HG02642 (cell line): ENCODE measurements at regions not wholly inside any gene's neighbourhood (a gene's known extent, or its start where the extent isn't known, plus 50 kb on each side); places are given as distances from the start of the nearest gene placed in this dataset.
A peak's percentile ranks its signal among the peaks of the same experiment; 100 is the strongest.
"Not testable (repeated sequence)": the region's sequence is repeated elsewhere in the genome, so short reads cannot be mapped to it uniquely, and the experiment has no call there.

Experiments used
- ATAC-seq: cut with Tn5 transposase; IDR thresholded peaks from one replicate; pipeline ENCODE4 v1.9.1; 2021; ENCODE audit warnings: mild to moderate bottlenecking; ENCODE audit not compliant: unreplicated experiment, poor library complexity

DNA sequence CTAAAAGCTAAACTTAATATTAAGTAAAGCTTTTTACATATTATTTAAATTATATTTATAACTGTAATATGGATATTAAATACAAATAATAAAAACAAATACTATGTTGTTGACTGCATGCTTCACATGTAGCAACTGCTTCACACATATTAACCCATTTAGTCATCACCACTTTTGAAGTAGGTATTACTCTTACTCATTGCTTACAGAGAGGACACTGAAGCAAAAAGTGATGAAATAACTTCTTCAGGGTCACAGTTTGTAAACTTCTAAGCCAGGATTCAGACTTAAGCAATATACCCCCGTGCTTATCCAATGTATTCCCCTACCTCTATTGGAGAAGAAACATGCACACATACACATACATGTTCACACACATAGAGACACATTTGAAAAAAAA is 166.6 kb downstream of the DKK2 start:
- ATAC-seq, result no peak

DNA sequence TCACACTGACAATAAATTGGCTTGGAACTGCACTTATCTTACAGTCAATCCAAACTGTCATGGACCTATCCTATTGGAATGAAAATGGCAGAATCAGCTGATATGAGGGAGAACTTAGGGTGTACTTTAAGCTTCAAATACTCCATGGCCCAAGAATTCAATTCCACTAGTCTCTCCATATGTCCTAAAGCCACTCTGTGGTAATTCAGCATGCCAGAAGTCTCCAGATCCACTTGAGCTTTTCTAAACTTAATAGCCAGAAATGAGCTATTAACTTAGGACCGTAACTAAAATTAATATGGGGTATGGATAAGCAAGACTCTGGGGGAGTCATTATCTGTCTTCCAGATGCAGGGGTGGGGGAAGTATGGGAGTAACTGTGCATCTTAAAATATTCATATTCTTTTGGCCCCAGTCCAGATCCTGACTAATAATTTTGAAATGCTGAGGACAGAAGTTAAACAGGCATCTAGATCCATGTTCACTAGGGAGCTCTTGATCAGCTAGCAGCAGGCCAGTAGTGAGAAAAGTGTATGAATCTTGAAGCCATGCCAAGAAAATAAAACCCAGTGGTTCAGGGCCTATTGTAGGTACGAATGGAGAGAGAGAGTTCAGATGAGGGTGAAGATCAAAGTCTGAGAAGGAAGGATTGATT is 167.6 kb downstream of the DKK2 start:
- no peak for ATAC-seq

DNA sequence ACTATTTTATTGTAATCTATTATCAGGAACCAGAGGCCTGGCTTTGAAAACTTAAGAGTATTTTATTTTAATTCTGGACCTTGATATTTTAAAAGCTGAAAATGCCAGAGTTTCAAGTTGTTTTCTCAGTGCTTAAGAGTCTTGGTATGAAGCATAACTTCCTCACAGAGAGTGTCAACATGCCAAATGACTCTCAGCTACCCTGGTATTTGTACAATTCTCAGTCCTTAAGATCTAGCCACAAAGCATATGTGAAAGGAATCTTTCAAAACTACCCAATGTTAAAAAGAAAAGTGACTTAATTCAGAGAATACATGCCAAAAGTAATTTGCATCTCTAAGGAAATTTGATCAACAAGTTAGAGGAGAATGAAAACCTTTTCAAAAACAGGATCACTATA is 171.9 kb downstream of the DKK2 start:
- ATAC-seq, result no peak

- no peak for ATAC-seq
Measured at GRCh38 chr4:106854569-106855351, 181.4 kb downstream of the DKK2 start.

GRCh38 chr4:106852426-106852825 is 183.7 kb downstream of the DKK2 start:
- ATAC-seq, result no peak

DNA sequence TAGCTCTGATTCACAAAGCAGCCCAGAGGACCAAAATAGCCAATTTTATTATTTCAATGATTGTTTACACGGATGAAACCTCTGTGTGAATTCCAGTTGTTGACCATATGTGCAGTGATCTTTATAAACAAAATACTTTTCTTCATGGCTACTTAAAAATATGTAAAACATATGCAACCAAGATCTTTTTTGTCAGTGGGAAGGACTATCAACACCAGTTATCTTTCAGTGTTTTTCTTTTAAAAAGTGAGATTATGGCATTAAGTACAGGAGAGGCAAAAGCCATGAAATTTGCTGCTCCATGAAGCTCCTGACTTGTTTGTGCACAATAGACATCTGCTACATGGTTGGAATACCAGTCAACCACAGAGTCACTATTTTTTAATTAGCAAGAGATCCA is 184.4 kb downstream of the DKK2 start:
- ATAC-seq, result no peak

GRCh38 chr4:106850691-106851090 is 185.4 kb downstream of the DKK2 start:
- no peak for ATAC-seq

- ATAC-seq, result no peak
Measured at GRCh38 chr4:106835919-106836318, 200.2 kb downstream of the DKK2 start.

GRCh38 chr4:106830879-106831278 is 205.2 kb downstream of the DKK2 start:
- peak; percentile 44 for ATAC-seq

GRCh38 chr4:106818764-106819163 is 217.3 kb downstream of the DKK2 start:
- ATAC-seq, result no peak

DNA sequence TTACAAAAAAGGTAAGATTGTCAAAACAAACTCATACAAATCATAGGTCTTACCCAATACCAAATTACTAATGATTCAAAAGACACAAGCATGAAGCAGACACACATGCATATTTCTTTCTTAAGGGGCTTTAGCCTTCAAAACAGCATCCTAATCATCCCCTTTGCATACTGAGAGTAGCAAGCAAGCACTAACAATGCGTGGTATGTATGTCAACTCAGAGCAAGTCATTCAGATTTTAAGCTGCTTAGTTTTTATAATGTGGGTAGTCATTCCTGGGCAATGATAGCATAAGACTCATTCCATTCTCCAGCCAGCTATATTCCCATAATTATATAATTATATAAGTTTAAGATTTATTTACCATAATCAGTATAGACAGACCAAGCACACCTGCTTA is 219.6 kb downstream of the DKK2 start:
- ATAC-seq, result no peak

DNA sequence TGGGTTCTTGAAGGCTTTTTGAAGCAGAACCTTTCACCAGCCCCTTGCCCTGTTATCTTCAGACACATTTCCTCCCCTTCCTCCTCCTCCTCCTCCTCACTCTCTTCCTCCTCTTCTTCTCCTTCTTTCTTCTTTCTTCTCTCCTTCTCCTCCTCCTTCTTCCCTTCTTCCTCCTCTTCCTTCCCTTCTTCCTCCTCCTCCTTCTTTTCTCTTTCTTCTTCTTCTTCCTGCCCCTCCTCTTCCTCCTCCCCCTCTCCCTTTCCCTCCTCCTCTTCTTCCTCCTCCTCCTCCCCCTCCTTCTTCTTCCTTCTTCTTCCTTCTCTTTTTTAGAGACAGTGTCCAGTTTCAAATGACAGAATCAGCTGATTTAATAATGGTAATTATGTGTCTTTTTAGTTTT is 226.0 kb downstream of the DKK2 start:
- ATAC-seq, result no peak

DNA sequence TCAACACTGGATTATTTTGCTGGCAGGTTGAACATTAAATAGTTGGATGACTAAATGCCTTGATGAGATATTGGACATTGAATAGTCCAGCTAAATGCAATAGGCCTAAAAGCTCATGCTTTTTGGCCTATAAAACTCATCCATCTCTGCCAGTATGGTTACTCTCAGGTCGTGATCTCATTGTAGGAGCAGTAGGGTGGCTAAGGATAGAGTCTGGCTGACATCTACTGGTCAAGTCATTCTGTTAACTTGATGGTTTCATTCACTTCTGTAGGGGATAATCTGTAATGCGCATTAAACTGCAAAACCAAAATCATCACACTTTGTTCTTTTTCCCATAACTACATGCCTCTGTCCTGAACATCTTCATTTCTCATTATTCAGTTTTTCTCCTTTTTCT is 227.0 kb downstream of the DKK2 start:
- no peak for ATAC-seq

- no peak for ATAC-seq
Measured at GRCh38 chr4:106806158-106806797, 229.8 kb downstream of the DKK2 start.

GRCh38 chr4:106803083-106803482 is 233.0 kb downstream of the DKK2 start:
- ATAC-seq, result no peak

DNA sequence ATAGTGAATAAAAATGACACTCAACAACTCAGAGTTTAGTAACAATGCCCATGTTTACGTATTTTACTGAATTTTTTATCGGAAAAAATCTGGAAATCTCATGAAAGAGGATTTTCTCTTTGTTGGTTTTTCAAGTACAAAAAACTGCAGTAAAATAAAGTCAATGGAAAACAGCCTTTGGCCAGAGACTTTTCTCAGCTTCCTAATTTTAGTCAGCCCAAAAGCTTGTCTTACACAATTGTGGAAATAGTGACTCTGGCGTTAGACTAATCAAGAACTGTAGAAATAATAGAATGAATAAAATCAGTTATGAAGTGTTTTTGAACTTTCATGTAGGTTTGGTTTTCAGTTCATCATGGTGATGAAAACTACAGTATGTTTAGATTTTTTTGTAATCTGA is 234.7 kb downstream of the DKK2 start:
- ATAC-seq, result no peak

GRCh38 chr4:106796876-106797275 is 239.2 kb downstream of the DKK2 start:
- no peak for ATAC-seq

- no peak for ATAC-seq
Measured at GRCh38 chr4:106795326-106795725, 240.8 kb downstream of the DKK2 start.

DNA sequence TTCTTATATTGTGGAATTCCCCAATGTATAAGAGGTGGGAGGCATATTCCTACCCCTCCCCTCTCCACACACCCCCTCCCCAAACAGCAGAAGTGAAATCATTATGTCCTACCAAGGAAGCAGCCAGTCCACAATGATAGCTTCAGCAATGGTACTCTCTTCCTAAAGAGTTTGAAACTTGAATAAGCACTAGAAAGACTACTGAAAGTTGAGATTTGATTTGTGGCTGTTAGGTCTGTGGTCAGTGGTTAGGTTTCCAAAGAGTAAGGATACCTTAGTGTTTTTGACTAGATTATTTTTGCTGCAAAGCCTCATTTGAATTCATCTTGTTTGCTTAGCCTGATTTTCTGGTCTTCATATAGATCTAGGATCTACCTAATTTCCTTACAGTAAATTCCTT is 242.2 kb downstream of the DKK2 start:
- ATAC-seq, result no peak

DNA sequence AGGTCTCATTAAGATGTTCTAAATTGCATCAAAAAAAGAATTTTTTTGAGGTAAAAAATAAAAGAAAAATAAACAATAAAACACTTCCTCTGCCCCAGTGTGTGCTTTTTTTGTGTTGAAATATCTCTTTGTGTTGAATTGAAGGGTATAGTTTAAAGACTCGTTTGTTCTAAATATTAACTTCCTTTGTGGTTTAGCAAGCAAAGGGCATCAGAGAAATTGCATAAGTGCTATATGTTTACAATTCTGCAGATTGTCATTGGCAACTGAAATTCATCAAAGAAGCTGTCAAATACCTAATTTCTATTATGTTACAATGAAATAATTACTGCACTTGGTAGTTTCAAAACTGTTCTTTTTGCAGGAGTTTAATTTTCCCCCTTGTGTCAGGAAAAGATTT is 260.5 kb downstream of the DKK2 start:
- no peak for ATAC-seq

DNA sequence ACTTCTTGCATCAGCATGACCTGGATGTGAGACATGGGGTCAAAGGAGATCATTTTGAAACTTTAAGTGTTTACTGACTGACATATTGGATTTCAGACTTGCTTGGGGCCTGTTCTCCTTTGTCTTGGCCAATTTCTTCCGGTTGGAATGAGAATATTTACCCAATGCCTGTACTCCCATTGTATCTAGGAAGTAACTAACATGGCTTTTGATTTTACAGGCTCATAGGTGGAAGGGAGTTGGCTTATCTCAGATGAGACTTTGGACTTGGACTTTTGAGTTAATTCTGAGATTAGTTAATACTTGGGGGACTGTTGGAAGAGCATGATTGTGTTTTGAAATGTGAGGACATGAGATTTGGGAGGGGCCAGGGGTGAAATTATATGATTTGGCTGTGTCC is 262.1 kb downstream of the DKK2 start:
- not testable (repeated sequence) for ATAC-seq
